ENCODE measurements at regions not wholly inside any gene's neighbourhood (a gene's known extent, or its start where the extent isn't known, plus 50 kb on each side); places are given as distances from the start of the nearest gene placed in this dataset.

GRCh38 chr10:111335826-111336225 lies 259.0 kb downstream of the ADRA2A start:
- no peak for TF ChIP-seq CTCF (IDR thresholded peaks at IDR 0.05)
- no peak for TF ChIP-seq CREB1 (CRISPR knock-in tag; IDR thresholded peaks at IDR 0.05)
- TF ChIP-seq FOXP4 (CRISPR knock-in tag; IDR thresholded peaks at IDR 0.05): no peak
- TF ChIP-seq MAX (CRISPR knock-in tag; IDR thresholded peaks at IDR 0.05): no peak
- TF ChIP-seq JUN (CRISPR knock-in tag; IDR thresholded peaks at IDR 0.05): no peak
- no peak for TF ChIP-seq ZNF425 (CRISPR knock-in tag; conservative IDR thresholded peaks at IDR 0.05)

All from WTC11 (cell line).